H9 (cell line): ENCODE measurements at regions not wholly inside any gene's neighbourhood (a gene's known extent, or its start where the extent isn't known, plus 50 kb on each side); places are given as distances from the start of the nearest gene placed in this dataset.

Experiments used
- DNase-seq: peaks from one replicate; pipeline ENCODE4 v3.0.0-alpha.2; 2017
- H2AFZ ChIP-seq: one replicate; pipeline ENCODE4 v1.6.1; 2013; ENCODE audit warnings: mild to moderate bottlenecking, low read length, control low read depth, moderate library complexity
- H2AK5ac ChIP-seq: 2 replicates; pipeline ENCODE4 v1.6.1; 2013; ENCODE audit warnings: low read length, control low read depth, mixed read lengths; ENCODE audit not compliant: insufficient read length
- H2BK120ac ChIP-seq: one replicate; pipeline ENCODE4 v1.6.1; 2013; ENCODE audit warnings: low read depth, mild to moderate bottlenecking, low read length, control low read depth, inconsistent platforms; ENCODE audit not compliant: poor library complexity, severe bottlenecking
- H2BK12ac ChIP-seq: 2 replicates; pipeline ENCODE4 v1.6.1; 2013; ENCODE audit warnings: low read length, control low read depth, mixed read lengths, low read depth; ENCODE audit not compliant: insufficient read length
- H2BK15ac ChIP-seq: 2 replicates; pipeline ENCODE4 v1.6.1; 2013; ENCODE audit warnings: low read depth, low read length, control low read depth
- H2BK20ac ChIP-seq: one replicate; pipeline ENCODE4 v1.6.1; 2013; ENCODE audit warnings: low read depth, mild to moderate bottlenecking, low read length, control low read depth, inconsistent platforms; ENCODE audit not compliant: poor library complexity, severe bottlenecking
- H2BK5ac ChIP-seq: 2 replicates; pipeline ENCODE4 v1.6.1; 2013; ENCODE audit warnings: low read length, control low read depth, mixed read lengths; ENCODE audit not compliant: insufficient read length
- H3K14ac ChIP-seq: 2 replicates; pipeline ENCODE4 v1.6.1; 2013; ENCODE audit warnings: low read length, control low read depth; ENCODE audit not compliant: insufficient read depth
- H3K18ac ChIP-seq: 2 replicates; pipeline ENCODE4 v1.6.1; 2013; ENCODE audit warnings: low read depth, mild to moderate bottlenecking, mixed read lengths, low read length, control low read depth; ENCODE audit not compliant: insufficient read length
- H3K23ac ChIP-seq: 2 replicates; pipeline ENCODE4 v1.6.1; 2013; ENCODE audit warnings: low read length, control low read depth, mixed read lengths, low read depth; ENCODE audit not compliant: insufficient read length
- H3K23me2 ChIP-seq: 2 replicates; pipeline ENCODE4 v1.6.1; 2013; ENCODE audit warnings: low read depth, mild to moderate bottlenecking, mixed read lengths, low read length, control low read depth; ENCODE audit not compliant: insufficient read length, poor library complexity, severe bottlenecking
- H3K27ac ChIP-seq: 2 replicates; pipeline ENCODE4 v1.5.1; 2013; ENCODE audit warnings: low read length, control low read depth, mixed read lengths, low read depth; ENCODE audit not compliant: insufficient read length
- H3K27me3 ChIP-seq: 2 replicates; pipeline ENCODE4 v1.6.1; 2013; ENCODE audit warnings: low read length, control low read depth, inconsistent platforms; ENCODE audit not compliant: insufficient read depth
- H3K4ac ChIP-seq: 2 replicates; pipeline ENCODE4 v1.6.1; 2013; ENCODE audit warnings: low read depth, mild to moderate bottlenecking, control low read depth, inconsistent platforms, low read length, moderate library complexity
- H3K4me1 ChIP-seq: 2 replicates; pipeline ENCODE4 v1.6.1; 2013; ENCODE audit warnings: low read length, control low read depth, inconsistent platforms; ENCODE audit not compliant: insufficient read depth
- H3K4me2 ChIP-seq: 2 replicates; pipeline ENCODE4 v1.6.1; 2013; ENCODE audit warnings: low read length, control low read depth, mixed read lengths; ENCODE audit not compliant: insufficient read length, insufficient read depth
- H3K56ac ChIP-seq: 2 replicates; pipeline ENCODE4 v1.6.1; 2013; ENCODE audit warnings: low read depth, mild to moderate bottlenecking, mixed read lengths, low read length, control low read depth; ENCODE audit not compliant: insufficient read length
- H3K79me1 ChIP-seq: 2 replicates; pipeline ENCODE4 v1.6.1; 2013; ENCODE audit warnings: low read depth, mild to moderate bottlenecking, moderate library complexity, low read length, control low read depth, inconsistent platforms; ENCODE audit not compliant: insufficient read depth, poor library complexity, severe bottlenecking
- H3K79me2 ChIP-seq: 2 replicates; pipeline ENCODE4 v1.6.1; 2013; ENCODE audit warnings: low read length, control low read depth, inconsistent platforms; ENCODE audit not compliant: insufficient read depth
- H3K9ac ChIP-seq: 2 replicates; pipeline ENCODE4 v1.6.1; 2013; ENCODE audit warnings: low read length, control low read depth, mixed read lengths; ENCODE audit not compliant: insufficient read length; ENCODE audit errors: extremely low read depth
- H3K9me3 ChIP-seq: one replicate; pipeline ENCODE4 v1.6.1; 2013; ENCODE audit warnings: low read depth, low read length, inconsistent platforms; ENCODE audit not compliant: control insufficient read depth
- H3T11ph ChIP-seq: one replicate; pipeline ENCODE4 v1.6.1; 2013; ENCODE audit warnings: mild to moderate bottlenecking, low read length, control low read depth, inconsistent platforms
- H4K20me1 ChIP-seq: one replicate; pipeline ENCODE4 v1.6.1; 2013; ENCODE audit not compliant: control insufficient read depth, insufficient read length, insufficient read depth
- H4K5ac ChIP-seq: 2 replicates; pipeline ENCODE4 v1.6.1; 2013; ENCODE audit warnings: low read depth, mild to moderate bottlenecking, mixed read lengths, low read length, control low read depth; ENCODE audit not compliant: insufficient read length
- H4K8ac ChIP-seq: replicated peaks from 2 replicates; pipeline ENCODE4 v1.6.1; 2013; ENCODE audit warnings: low read length, control low read depth, mixed read lengths, low read depth; ENCODE audit not compliant: insufficient read length
- H4K91ac ChIP-seq: 2 replicates; pipeline ENCODE4 v1.6.1; 2013; ENCODE audit warnings: low read depth, mild to moderate bottlenecking, moderate library complexity, mixed read lengths, low read length, control low read depth; ENCODE audit not compliant: insufficient read length
- H3K27ac Mint-ChIP-seq, 3 experiments: 2 replicates in 2 of 3; 3 replicates in 1 of 3; pipeline ENCODE4 v1.8.0; 2020 to 2021; ENCODE audit warnings: mixed read lengths in 3 of 3, mild to moderate bottlenecking in 1 of 3, moderate library complexity in 1 of 3
- H3K27me3 Mint-ChIP-seq: 2 replicates; pipeline ENCODE4 v1.8.0; 2021; ENCODE audit warnings: low read depth, mild to moderate bottlenecking, moderate library complexity, mixed read lengths
- H3K36me3 Mint-ChIP-seq, 3 experiments: 2 replicates in 2 of 3; 3 replicates in 1 of 3; pipeline ENCODE4 v1.8.0; 2020 to 2021; ENCODE audit warnings: low read depth in 3 of 3, mixed read lengths in 3 of 3; ENCODE audit not compliant: insufficient read depth in 1 of 3
- H3K4me1 Mint-ChIP-seq, 2 experiments: 2 replicates each; pipeline ENCODE4 v1.8.0; 2020; ENCODE audit warnings: mixed read lengths in 2 of 2
- H3K4me3 Mint-ChIP-seq, 2 experiments: 2 replicates in 1 of 2; 3 replicates in 1 of 2; pipeline ENCODE4 v1.8.0; 2020 to 2021; ENCODE audit warnings: mild to moderate bottlenecking in 2 of 2, mixed read lengths in 2 of 2, moderate library complexity in 1 of 2
- H3K9me3 Mint-ChIP-seq, 2 experiments: 2 replicates in 1 of 2; 3 replicates in 1 of 2; pipeline ENCODE4 v1.8.0; 2020; ENCODE audit warnings: mild to moderate bottlenecking in 2 of 2, mixed read lengths in 2 of 2, moderate library complexity in 1 of 2
- CTCF ChIP-seq: fragments of 200-600 bp; sonication (generic); conservative IDR thresholded peaks from 3 replicates; pipeline ENCODE4 v1.8.0; 2021; ENCODE audit warnings: antibody characterized with exemption, mild to moderate bottlenecking
- WGBS: extraction: QIAGEN DNeasy Blood & Tissue Kit; methylation state at CpG from one replicate; pipeline ENCODE4 v1.1.7; 2013; ENCODE audit warnings: missing lambda C conversion rate, low lambda C conversion rate, mixed read lengths; ENCODE audit not compliant: insufficient read length; ENCODE audit errors: extremely low coverage; 5-methylcytosine and 5-hydroxymethylcytosine counted together

- no peak overlapping the region for H3K27ac Mint-ChIP-seq
- H3K4ac ChIP-seq = no peak overlapping the region
Observed at GRCh38 chr6:130558131-130558530, 192.3 kb downstream of the TMEM200A start.

More at GRCh38 chr6:130558131-130558530, 192.3 kb downstream of the TMEM200A start:
- TF ChIP-seq CTCF = no peak
- H3K79me2 ChIP-seq = no peaks in the 10 kb centered on the region
- no peaks in the 10 kb centered on the region for H3K27me3 Mint-ChIP-seq
- H4K5ac ChIP-seq = no peak overlapping the region
- no peak overlapping the region for H3K4me2 ChIP-seq
- H3K27ac ChIP-seq = no peak overlapping the region
- no peak overlapping the region for H3K14ac ChIP-seq
- no peak overlapping the region for H2AFZ ChIP-seq
- H4K20me1 ChIP-seq = no peaks in the 10 kb centered on the region
- H4K8ac ChIP-seq = no peak overlapping the region
- H3K23ac ChIP-seq = no peak overlapping the region
- H3K36me3 Mint-ChIP-seq = no peaks in the 10 kb centered on the region
- no peaks in the 10 kb centered on the region for H3K9me3 ChIP-seq
- H3K4me1 ChIP-seq = no peaks in the 10 kb centered on the region
- no peak overlapping the region for H2BK5ac ChIP-seq
- H3T11ph ChIP-seq = no peak overlapping the region
- no peak overlapping the region for H3K18ac ChIP-seq
- DNase-seq = no peak
- WGBS = no CpG with 5 or more reads among the region's 1 CpG
- H4K91ac ChIP-seq = no peak overlapping the region
- no peak overlapping the region for H3K56ac ChIP-seq
- no peaks in the 10 kb centered on the region for H3K4me1 Mint-ChIP-seq
- no peak overlapping the region for H3K9ac ChIP-seq
- H3K27me3 ChIP-seq = no peaks in the 10 kb centered on the region
- no peaks in the 10 kb centered on the region for H3K23me2 ChIP-seq
- no peak overlapping the region for H3K4me3 Mint-ChIP-seq
- no peaks in the 10 kb centered on the region for H3K79me1 ChIP-seq
- H2BK15ac ChIP-seq = no peak overlapping the region
- no peak overlapping the region for H2BK120ac ChIP-seq
- no peaks in the 10 kb centered on the region for H3K9me3 Mint-ChIP-seq
- no peak overlapping the region for H2BK12ac ChIP-seq
- no peak overlapping the region for H2BK20ac ChIP-seq
- H2AK5ac ChIP-seq = no peak overlapping the region
